GM18867 (cell line): ENCODE measurements at regions not wholly inside any gene's neighbourhood (a gene's known extent, or its start where the extent isn't known, plus 50 kb on each side); places are given as distances from the start of the nearest gene placed in this dataset.
"Not testable (repeated sequence)": the region's sequence is repeated elsewhere in the genome, so short reads cannot be mapped to it uniquely, and the experiment has no call there.

Experiments
- ATAC-seq: cut with Tn5 transposase; IDR thresholded peaks from one replicate; pipeline ENCODE4 v1.9.1; 2021; ENCODE audit warnings: mild to moderate bottlenecking, moderate library complexity; ENCODE audit not compliant: unreplicated experiment

DNA sequence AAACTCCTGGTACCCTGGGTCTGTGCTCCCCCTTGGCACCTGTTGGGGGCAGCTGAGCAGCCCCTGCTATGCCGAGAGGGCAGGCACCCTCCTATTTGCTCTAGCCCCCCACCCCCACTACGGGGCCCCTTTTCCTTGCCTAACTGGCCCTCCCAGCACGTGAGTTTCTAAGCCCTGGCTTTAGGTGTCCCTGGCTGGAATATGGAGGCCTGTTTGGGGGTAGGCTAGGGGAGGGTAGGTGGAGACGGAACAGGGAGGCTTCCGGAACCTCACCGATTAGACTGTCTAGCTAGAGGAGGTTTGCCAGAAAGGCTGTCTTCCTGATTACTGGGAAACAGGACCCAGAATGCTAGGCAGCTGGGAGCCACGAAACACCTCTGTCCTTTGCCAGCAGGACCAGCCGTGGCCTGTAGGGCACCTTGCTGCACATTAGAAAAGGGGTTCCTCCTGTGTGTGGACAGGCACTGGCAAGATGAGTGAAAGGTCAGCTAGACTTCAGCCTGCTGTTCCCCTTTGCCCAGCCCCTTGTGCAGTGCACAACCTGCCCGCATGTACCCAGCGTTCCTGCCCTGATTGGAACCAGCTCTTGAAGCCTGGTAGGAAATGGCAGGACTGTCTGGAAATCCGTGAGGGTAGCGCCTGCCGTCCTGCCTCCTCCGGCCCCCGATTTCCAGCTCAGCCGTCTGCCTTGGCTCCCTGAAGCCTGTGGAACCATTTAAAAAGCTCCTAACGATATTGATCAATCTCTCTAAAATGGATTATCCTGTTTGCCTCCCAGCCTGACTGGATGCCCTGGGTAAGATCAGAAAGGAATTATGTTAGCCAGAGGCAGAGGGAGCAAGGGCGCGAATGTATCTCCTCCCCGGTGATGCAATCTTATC, 83.4 kb upstream of the GSE1 start:
- ATAC-seq, result no peak

DNA sequence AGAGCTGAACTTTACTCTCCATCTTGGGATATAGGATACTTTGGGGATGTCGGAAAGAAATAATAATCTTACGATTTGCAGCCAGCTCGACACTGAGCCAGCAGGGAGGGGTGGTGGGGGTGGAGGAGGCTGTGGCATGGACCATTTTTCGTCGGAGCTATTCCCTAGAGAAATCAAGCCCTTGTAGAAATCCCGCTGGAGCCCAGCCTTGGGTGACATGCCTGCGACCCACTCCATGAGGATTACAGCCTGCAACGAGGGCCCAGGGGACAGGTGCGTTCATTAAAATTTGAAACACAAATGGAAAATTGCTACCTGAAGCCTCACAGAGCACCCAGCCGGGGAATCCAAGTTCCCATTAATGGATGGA, 82.8 kb upstream of the GSE1 start:
- ATAC-seq, result no peak

DNA sequence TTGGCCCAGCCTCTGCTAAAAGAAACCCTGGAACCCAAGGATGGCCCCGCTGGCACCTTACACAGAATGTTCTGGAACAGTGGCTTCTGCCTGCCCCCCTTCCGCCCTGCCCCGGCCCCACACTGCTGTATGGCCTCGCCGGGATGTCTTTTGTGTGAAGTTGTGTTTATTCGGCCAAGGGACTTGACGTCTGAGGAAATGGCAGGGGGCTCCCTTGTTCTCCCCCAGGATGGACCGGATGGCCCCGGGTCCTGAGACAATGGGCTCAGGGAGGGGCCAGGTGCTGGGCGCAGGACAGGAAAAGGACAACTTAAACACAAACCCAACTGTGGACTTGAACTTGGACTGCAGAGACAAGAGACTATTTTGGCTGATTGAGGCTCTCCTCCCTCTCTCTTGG, 81.6 kb upstream of the GSE1 start:
- ATAC-seq, result no peak

DNA sequence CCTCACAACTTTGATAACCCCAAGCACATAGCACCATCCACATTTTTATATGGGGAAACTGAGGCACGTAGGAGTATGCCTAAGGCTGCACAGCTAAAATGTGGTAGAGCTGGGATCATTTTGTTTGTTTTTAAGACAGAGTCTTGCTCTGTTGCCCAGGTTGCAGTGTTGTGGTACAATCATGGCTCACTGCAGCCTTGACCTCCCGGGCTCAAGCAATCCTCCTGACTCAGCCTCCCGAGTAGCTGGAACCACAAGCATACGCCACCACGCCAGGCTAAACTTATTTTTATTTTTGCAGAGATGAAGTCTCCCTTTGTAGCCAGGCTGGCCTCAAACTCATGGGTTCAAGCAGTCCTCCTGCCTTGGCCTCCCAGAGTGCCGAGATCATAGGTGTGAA, 81.0 kb upstream of the GSE1 start:
- ATAC-seq, result no peak

GRCh38 chr16:85533593-85533992, 79.5 kb upstream of the GSE1 start:
- not testable (repeated sequence) for ATAC-seq

DNA sequence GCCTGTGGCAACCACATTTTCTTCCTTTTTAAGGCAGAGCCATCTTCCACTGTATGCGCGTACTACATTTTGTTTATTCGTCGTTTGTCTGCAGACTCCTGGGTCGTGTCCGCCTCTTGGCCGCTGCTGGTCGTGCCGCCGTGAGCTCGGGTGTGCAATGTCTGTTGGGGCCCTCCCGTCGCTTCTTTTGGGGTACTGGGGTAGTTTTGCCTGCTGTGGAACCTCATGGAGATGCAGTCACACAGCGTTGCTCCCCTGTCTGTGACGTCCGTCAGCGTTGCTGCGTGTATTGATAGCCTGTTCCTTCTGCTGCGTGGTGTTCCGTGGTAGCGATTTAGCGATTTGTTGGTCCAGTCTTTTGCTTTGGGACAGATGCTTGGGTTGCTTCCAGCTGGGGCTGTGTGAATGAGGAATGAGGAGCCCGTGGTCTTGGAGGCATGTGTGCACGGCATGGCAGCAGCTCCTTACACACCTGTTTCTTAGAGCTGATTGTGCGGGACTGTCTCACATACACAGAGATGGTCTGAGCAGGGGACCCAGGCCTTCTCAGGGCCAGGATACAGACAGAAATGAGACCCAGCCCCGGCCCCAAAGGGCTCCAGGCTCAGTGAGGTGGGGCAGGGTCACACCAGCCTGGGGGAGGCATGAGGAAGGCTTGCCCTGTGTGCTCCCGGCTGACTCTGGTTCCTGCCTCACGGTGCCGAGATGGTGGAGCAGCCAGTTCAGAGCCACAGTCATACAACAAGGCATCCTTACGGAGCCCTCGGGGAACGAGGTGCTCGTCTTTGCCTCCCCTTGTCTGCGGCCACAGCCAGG, 78.4 kb upstream of the GSE1 start:
- ATAC-seq, result no peak

DNA sequence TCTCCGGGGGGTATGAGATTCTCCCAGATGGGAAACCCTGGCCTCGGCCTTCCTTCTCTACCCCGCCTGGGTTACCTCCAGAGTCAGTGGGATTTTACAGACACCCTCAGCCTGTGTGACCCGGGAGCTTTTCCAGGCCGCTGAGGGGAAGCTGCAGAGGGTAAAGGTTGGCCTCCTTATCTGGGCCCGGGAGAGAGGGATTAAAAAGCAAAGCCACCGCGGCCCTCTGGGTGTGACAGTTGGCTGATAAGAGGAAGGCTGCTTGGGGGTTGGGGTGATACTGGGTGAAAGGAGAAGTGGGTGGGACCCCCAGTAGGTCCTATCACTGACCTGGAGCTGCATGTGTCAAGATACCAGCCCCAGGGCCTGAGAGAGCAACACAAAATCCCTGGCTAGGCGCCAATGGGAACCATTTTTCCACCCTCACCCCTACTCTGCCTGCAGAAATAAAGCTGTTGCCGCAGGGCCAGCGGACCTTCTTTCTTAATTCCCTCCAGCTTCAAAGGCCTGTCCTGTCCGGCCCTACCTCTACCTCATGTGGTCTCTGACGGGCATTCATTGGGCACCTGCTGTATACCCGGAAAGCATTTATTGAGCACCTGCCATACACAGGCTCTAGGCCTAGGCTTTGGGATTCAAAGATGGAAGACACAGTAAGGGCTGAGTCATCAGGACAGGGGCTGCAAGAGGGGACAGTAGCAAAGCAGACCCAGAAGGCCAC, 77.6 kb upstream of the GSE1 start:
- ATAC-seq, result no peak

- no peak for ATAC-seq
Observed at GRCh38 chr16:85536073-85536410, 77.1 kb upstream of the GSE1 start.

- no peak for ATAC-seq
Observed at GRCh38 chr16:85536411-85537330, 76.5 kb upstream of the GSE1 start.

DNA sequence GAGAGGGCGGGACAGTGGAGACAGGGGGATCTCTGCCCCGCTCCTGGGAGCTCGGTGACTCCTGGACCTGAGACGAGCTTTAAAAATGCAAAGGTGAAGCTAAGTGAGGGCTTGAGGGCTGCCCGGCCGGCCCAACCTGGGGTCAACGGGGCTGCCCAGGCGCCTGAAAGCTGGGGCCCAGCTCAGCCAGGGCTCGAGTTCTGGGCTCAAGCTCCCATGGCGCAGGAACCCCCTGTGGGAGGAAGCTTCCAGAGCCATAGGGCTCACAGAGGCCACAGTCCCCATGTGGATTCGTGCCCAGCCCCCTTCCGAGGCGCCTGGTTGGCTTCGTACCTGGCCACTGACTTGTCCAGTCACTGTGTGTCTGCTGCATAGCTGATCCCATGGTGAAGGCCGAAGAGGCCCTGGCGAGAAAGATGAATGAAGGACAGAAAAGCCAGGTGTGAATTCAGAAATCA, 75.8 kb upstream of the GSE1 start:
- ATAC-seq, result no peak

DNA sequence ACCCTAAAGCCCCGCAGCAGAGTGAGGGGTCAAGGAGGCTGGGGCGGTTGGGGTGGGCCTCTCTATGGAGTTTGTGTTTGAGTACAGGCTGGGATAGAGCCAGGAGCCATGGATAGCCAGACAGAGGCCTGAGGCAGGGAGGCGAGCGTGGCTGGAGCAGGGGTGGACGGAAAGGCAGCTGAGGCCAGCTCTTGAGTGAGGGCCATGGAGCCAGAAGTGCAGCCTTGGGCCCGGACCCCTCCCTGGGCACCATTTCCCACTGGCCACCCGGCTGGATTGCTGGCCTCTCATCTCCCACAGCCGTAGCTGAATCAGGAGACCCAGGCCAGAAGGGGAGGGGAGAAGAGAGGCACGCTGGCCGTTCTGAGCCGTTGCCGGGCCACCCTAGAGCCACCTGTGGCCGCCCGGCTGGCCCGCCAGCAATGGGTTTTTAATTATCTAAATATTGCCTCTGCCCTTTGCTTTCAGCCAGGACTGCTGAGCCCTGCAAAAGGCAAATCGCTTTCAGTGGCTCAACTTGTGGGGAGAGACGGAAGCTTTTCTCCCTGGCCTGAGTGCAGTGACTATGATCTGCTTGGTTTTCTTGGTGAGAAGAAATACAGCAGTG, 75.2 kb upstream of the GSE1 start:
- no peak for ATAC-seq

DNA sequence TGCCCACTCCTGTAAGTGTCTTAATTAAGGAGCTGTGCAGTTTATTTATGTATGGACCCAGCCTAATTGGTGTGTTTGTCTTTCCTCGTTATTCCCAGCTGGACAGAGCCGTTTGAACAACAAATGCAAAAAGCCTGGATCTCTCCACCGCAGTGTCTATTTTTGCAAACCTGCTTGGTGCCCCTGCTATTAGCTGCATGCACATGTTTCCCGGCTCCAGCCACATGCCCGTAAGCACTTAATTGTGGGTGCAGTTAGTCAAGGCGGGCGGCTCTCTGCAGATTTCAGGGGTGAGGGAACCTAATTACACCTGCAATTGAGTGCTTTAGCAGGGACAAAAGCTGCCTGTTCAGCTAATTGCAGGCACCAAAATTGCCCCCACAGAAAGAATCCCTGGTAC, 74.0 kb upstream of the GSE1 start:
- no peak for ATAC-seq

- no peak for ATAC-seq
Observed at GRCh38 chr16:85539629-85540291, 73.4 kb upstream of the GSE1 start.

DNA sequence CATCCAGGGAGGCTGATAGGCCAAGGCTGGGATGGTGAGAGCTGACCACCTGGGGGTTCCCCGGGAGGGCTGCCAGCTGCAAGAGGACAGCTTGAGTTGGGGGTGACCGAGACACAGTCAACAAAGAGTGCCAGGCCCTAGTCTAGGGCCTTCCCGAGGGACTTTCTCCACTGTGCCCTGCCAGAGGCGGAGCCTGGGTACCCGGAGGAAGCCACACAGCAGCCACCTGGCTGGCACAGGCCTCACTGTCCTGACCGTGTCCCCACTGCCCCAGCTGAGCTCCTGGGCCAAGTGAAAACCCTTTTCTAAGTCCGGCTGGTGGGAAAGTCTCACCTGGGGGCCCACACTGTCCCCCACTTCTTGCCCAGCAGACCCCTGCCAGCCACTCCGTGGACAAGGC, 71.9 kb upstream of the GSE1 start:
- ATAC-seq, result no peak

GRCh38 chr16:85541619-85541979, 71.5 kb upstream of the GSE1 start:
- no peak for ATAC-seq

- no peak for ATAC-seq
Observed at GRCh38 chr16:85541980-85542900, 70.9 kb upstream of the GSE1 start.

- no peak for ATAC-seq
Observed at GRCh38 chr16:85543536-85543935, 69.6 kb upstream of the GSE1 start.

GRCh38 chr16:85544016-85544415, 69.1 kb upstream of the GSE1 start:
- no peak for ATAC-seq

DNA sequence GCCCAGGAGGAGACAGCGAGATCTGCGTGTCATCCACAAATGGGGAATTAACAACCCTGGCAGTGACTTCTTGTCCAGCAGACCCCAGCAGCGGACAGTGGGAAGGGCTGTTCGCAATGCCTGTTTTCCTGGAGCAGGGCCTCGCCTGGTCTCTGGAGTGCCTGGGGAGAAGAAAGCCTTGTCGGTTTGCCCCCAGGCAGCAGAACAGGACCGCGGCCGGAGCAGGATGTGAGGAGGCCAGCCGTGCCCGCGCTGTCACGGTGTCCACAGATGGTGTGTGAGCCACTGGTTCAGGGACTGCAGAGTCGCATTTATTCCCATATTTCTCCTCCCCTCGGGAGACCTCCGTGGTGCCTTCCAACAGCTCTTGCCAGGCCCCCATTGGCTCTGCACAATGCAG, 68.5 kb upstream of the GSE1 start:
- ATAC-seq, result no peak
